ENCODE measurements at regions not wholly inside any gene's neighbourhood (a gene's known extent, or its start where the extent isn't known, plus 50 kb on each side); places are given as distances from the start of the nearest gene placed in this dataset.

GRCh38 chr5:156128026-156128425, 198.9 kb upstream of the SGCD start:
- Histone ChIP-seq H3K4me1 (no peaks in the 10 kb centered on the region), H3K4me3 (no peak overlapping the region), H3K36me3 (ENCODE audit: insufficient read depth in 1 of 2, low read depth in 1 of 2) (no peaks in the 10 kb centered on the region), H3K27ac (no peak overlapping the region), H3K27me3 (ENCODE audit: insufficient read depth in 3 of 3, low read length in 2 of 3) (no peaks in the 10 kb centered on the region), H3K9me3 (no peaks in the 10 kb centered on the region)
- DNase-seq (no peak), ATAC-seq (no peak)
- intact Hi-C loops (cut with DNase I), result no loop called here
- 50 to 52% (median 50%) methylated on average over 2 of the region's 2 CpGs for WGBS, 3 donors
- TF ChIP-seq, protein P1, sequence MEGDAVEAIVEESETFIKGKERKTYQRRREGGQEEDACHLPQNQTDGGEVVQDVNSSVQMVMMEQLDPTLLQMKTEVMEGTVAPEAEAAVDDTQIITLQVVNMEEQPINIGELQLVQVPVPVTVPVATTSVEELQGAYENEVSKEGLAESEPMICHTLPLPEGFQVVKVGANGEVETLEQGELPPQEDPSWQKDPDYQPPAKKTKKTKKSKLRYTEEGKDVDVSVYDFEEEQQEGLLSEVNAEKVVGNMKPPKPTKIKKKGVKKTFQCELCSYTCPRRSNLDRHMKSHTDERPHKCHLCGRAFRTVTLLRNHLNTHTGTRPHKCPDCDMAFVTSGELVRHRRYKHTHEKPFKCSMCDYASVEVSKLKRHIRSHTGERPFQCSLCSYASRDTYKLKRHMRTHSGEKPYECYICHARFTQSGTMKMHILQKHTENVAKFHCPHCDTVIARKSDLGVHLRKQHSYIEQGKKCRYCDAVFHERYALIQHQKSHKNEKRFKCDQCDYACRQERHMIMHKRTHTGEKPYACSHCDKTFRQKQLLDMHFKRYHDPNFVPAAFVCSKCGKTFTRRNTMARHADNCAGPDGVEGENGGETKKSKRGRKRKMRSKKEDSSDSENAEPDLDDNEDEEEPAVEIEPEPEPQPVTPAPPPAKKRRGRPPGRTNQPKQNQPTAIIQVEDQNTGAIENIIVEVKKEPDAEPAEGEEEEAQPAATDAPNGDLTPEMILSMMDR (IDR thresholded peaks at IDR 0.05), result no peak

GRCh38 chr5:156134216-156134615, 192.7 kb upstream of the SGCD start:
- intact Hi-C loops (cut with DNase I), result no loop called here
- H3K27ac ChIP-seq, result no peak overlapping the region
- TF ChIP-seq, protein P1 (IDR thresholded peaks at IDR 0.05), result no peak
- H3K4me3 ChIP-seq, result no peak overlapping the region
- H3K9me3 ChIP-seq, result no peaks in the 10 kb centered on the region
- no peaks in the 10 kb centered on the region for H3K36me3 ChIP-seq (ENCODE audit: insufficient read depth in 1 of 2, low read depth in 1 of 2)
- DNase-seq, result no peak
- ATAC-seq, result no peak
- 79 to 96% (median 93%) methylated on average over 3 of the region's 3 CpGs for WGBS, 3 donors
- H3K4me1 ChIP-seq, result no peaks in the 10 kb centered on the region
- no peaks in the 10 kb centered on the region for H3K27me3 ChIP-seq (ENCODE audit: insufficient read depth in 3 of 3, low read length in 2 of 3)

- TF ChIP-seq, protein P1 (IDR thresholded peaks at IDR 0.05), result no peak
- no peaks in the 10 kb centered on the region for H3K36me3 ChIP-seq (ENCODE audit: insufficient read depth in 1 of 2, low read depth in 1 of 2)
- 80 to 86% (median 81%) methylated on average over 1 of the region's 1 CpG for WGBS, 3 donors
- H3K4me3 ChIP-seq, result no peak overlapping the region
- H3K27ac ChIP-seq, result no peak overlapping the region
- no peaks in the 10 kb centered on the region for H3K27me3 ChIP-seq (ENCODE audit: insufficient read depth in 3 of 3, low read length in 2 of 3)
- H3K9me3 ChIP-seq, result no peaks in the 10 kb centered on the region
- intact Hi-C loops (cut with DNase I), result no loop called here
- no peak for DNase-seq
- no peak for ATAC-seq
- H3K4me1 ChIP-seq, result no peaks in the 10 kb centered on the region
Observed at GRCh38 chr5:156135531-156135930, 191.4 kb upstream of the SGCD start.

GRCh38 chr5:156137071-156137869, 189.7 kb upstream of the SGCD start:
- H3K36me3 ChIP-seq (ENCODE audit: insufficient read depth in 1 of 2, low read depth in 1 of 2), result no peaks in the 10 kb centered on the region
- no peaks in the 10 kb centered on the region for H3K27me3 ChIP-seq (ENCODE audit: insufficient read depth in 3 of 3, low read length in 2 of 3)
- H3K9me3 ChIP-seq, result no peaks in the 10 kb centered on the region
- TF ChIP-seq, protein P1 (IDR thresholded peaks at IDR 0.05), result no peak
- no peak for DNase-seq
- no peak for ATAC-seq
- WGBS, 3 donors, result 33 to 45% (median 41%) methylated on average over 5 of the region's 5 CpGs
- no peak overlapping the region for H3K4me3 ChIP-seq
- intact Hi-C loops (cut with DNase I), result no loop called here
- no peak overlapping the region for H3K27ac ChIP-seq
- H3K4me1 ChIP-seq, result no peaks in the 10 kb centered on the region

GRCh38 chr5:156142867-156143266, 184.1 kb upstream of the SGCD start:
- TF ChIP-seq, protein P1 (IDR thresholded peaks at IDR 0.05), result no peak
- ATAC-seq, result no peak
- H3K4me1 ChIP-seq, result no peaks in the 10 kb centered on the region
- intact Hi-C loops (cut with DNase I), result no loop called here
- H3K9me3 ChIP-seq, result no peaks in the 10 kb centered on the region
- H3K27ac ChIP-seq, result no peak overlapping the region
- H3K36me3 ChIP-seq (ENCODE audit: insufficient read depth in 1 of 2, low read depth in 1 of 2), result no peaks in the 10 kb centered on the region
- no peak overlapping the region for H3K4me3 ChIP-seq
- no peaks in the 10 kb centered on the region for H3K27me3 ChIP-seq (ENCODE audit: insufficient read depth in 3 of 3, low read length in 2 of 3)
- WGBS, 3 donors, result 89 to 96% (median 93%) methylated on average over 2 of the region's 2 CpGs
- DNase-seq, result no peak
